ENCODE measurements at regions not wholly inside any gene's neighbourhood (a gene's known extent, or its start where the extent isn't known, plus 50 kb on each side); places are given as distances from the start of the nearest gene placed in this dataset.

DNA sequence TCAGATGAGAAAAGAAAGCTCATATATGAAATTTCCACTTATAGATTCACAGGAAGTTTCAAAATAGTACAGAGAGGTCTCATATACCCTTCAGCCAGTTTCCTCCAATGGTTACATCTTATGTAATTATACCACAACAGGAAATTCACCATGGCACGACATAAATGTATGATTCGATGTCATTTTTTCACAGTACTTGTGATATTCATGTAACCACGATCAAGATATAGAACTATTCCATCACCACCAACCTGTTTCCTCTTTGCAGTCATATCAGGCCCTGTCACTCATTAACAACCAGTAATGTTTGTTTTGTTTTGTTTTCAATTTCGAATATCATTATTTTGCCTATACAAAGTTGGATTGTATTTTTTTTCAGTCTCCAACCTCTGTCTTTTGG is 314.3 kb upstream of the POU3F3 start:
- no peaks in the 10 kb centered on the region for H3K36me3 ChIP-seq (ENCODE audit: insufficient read depth, low read length)
- H3K9me3 ChIP-seq (ENCODE audit: low read length), result no peaks in the 10 kb centered on the region
- DNase-seq, result no peak
- no peak overlapping the region for H3K4me3 Mint-ChIP-seq
- POLR2A ChIA-PET, result no interaction called here
- CTCF ChIA-PET, result no interaction called here
- no peaks in the 10 kb centered on the region for H3K4me1 Mint-ChIP-seq
- no peak overlapping the region for H3K4me3 ChIP-seq (ENCODE audit: low read length)
- H3K4me1 ChIP-seq (ENCODE audit: insufficient read depth, low read length), result no peaks in the 10 kb centered on the region
- H3K36me3 Mint-ChIP-seq, result no peaks in the 10 kb centered on the region
- no peak overlapping the region for H3K27ac Mint-ChIP-seq
- H3K9me3 Mint-ChIP-seq, result peaks cover 0 to 10% (median 4%) of the 10 kb centered on the region in 5 donors
- no peak overlapping the region for H3K27ac ChIP-seq (ENCODE audit: low read depth, low read length)
- no peaks in the 10 kb centered on the region for H3K27me3 Mint-ChIP-seq
- H3K27me3 ChIP-seq (ENCODE audit: insufficient read depth, low read length, poor library complexity, severe bottlenecking), result no peaks in the 10 kb centered on the region

GRCh38 chr2:104545055-104545454 is 308.9 kb upstream of the POU3F3 start:
- Histone ChIP-seq H3K27me3 (ENCODE audit: insufficient read depth, low read length, poor library complexity, severe bottlenecking) (no peaks in the 10 kb centered on the region), H3K4me1 (ENCODE audit: insufficient read depth, low read length) (no peaks in the 10 kb centered on the region), H3K36me3 (ENCODE audit: insufficient read depth, low read length) (no peaks in the 10 kb centered on the region), H3K4me3 (ENCODE audit: low read length) (no peak overlapping the region), H3K9me3 (ENCODE audit: low read length) (no peaks in the 10 kb centered on the region), H3K27ac (ENCODE audit: low read depth, low read length) (no peak overlapping the region)
- POLR2A ChIA-PET, result no interaction called here
- Mint-ChIP-seq H3K4me1 (no peaks in the 10 kb centered on the region), H3K9me3 (peaks cover 0 to 6% (median 0%) of the 10 kb centered on the region in 5 donors), H3K36me3 (no peaks in the 10 kb centered on the region), H3K27ac (no peak overlapping the region), H3K4me3 (no peak overlapping the region), H3K27me3 (no peaks in the 10 kb centered on the region)
- DNase-seq, result no peak
- CTCF ChIA-PET, result no interaction called here

DNA sequence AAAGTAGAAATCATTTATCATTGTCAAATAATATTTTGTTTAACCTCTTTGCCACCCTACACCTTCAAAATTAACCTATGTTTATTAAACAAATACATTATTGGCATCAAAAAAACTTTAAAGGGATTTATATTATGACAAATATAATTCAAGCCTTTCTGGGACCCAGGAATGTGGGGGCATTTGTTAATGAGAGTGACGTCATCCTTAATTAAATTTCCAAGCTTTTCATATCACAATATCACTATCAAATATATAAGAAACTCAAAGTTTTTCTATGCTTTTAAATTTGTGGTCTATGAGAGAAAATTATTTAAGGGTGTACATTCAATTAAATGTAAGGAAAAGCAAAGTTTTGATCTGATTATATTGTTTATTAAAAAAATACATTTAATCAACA is 307.4 kb upstream of the POU3F3 start:
- Histone ChIP-seq H3K4me1 (ENCODE audit: insufficient read depth, low read length) (no peaks in the 10 kb centered on the region), H3K9me3 (ENCODE audit: low read length) (no peaks in the 10 kb centered on the region), H3K4me3 (ENCODE audit: low read length) (no peak overlapping the region), H3K27ac (ENCODE audit: low read depth, low read length) (no peak overlapping the region), H3K36me3 (ENCODE audit: insufficient read depth, low read length) (no peaks in the 10 kb centered on the region), H3K27me3 (ENCODE audit: insufficient read depth, low read length, poor library complexity, severe bottlenecking) (no peaks in the 10 kb centered on the region)
- Mint-ChIP-seq H3K27me3 (no peaks in the 10 kb centered on the region), H3K9me3 (peaks cover 0 to 2% (median 0%) of the 10 kb centered on the region in 5 donors), H3K4me1 (no peaks in the 10 kb centered on the region), H3K27ac (no peak overlapping the region), H3K36me3 (no peaks in the 10 kb centered on the region), H3K4me3 (no peak overlapping the region)
- ChIA-PET CTCF (no interaction called here), POLR2A (no interaction called here)
- no peak for DNase-seq

GRCh38 chr2:104547221-104547620 is 306.7 kb upstream of the POU3F3 start:
- Mint-ChIP-seq H3K27ac (no peak overlapping the region), H3K9me3 (peaks cover 0 to 2% (median 0%) of the 10 kb centered on the region in 5 donors), H3K36me3 (no peaks in the 10 kb centered on the region), H3K27me3 (no peaks in the 10 kb centered on the region), H3K4me3 (no peak overlapping the region), H3K4me1 (no peaks in the 10 kb centered on the region)
- POLR2A ChIA-PET, result no interaction called here
- H3K27me3 ChIP-seq (ENCODE audit: insufficient read depth, low read length, poor library complexity, severe bottlenecking), result no peaks in the 10 kb centered on the region
- CTCF ChIA-PET, result no interaction called here
- no peak overlapping the region for H3K4me3 ChIP-seq (ENCODE audit: low read length)
- H3K36me3 ChIP-seq (ENCODE audit: insufficient read depth, low read length), result no peaks in the 10 kb centered on the region
- no peak overlapping the region for H3K27ac ChIP-seq (ENCODE audit: low read depth, low read length)
- no peaks in the 10 kb centered on the region for H3K4me1 ChIP-seq (ENCODE audit: insufficient read depth, low read length)
- H3K9me3 ChIP-seq (ENCODE audit: low read length), result no peaks in the 10 kb centered on the region
- no peak for DNase-seq

- Histone ChIP-seq H3K9me3 (ENCODE audit: low read length) (no peaks in the 10 kb centered on the region), H3K27ac (ENCODE audit: low read depth, low read length) (no peak overlapping the region), H3K27me3 (ENCODE audit: insufficient read depth, low read length, poor library complexity, severe bottlenecking) (no peaks in the 10 kb centered on the region), H3K36me3 (ENCODE audit: insufficient read depth, low read length) (no peaks in the 10 kb centered on the region), H3K4me1 (ENCODE audit: insufficient read depth, low read length) (no peaks in the 10 kb centered on the region), H3K4me3 (ENCODE audit: low read length) (no peak overlapping the region)
- no peaks in the 10 kb centered on the region for H3K36me3 Mint-ChIP-seq
- H3K9me3 Mint-ChIP-seq, result peaks cover 0 to 3% (median 0%) of the 10 kb centered on the region in 5 donors
- no peak overlapping the region for H3K4me3 Mint-ChIP-seq
- POLR2A ChIA-PET, result no interaction called here
- CTCF ChIA-PET, result no interaction called here
- H3K27me3 Mint-ChIP-seq, result peaks cover 0 to 3% of the 10 kb centered on the region in 2 donors
- no peaks in the 10 kb centered on the region for H3K4me1 Mint-ChIP-seq
- no peak for DNase-seq
- no peak overlapping the region for H3K27ac Mint-ChIP-seq
Observed at GRCh38 chr2:104561251-104561650, 292.7 kb upstream of the POU3F3 start.

DNA sequence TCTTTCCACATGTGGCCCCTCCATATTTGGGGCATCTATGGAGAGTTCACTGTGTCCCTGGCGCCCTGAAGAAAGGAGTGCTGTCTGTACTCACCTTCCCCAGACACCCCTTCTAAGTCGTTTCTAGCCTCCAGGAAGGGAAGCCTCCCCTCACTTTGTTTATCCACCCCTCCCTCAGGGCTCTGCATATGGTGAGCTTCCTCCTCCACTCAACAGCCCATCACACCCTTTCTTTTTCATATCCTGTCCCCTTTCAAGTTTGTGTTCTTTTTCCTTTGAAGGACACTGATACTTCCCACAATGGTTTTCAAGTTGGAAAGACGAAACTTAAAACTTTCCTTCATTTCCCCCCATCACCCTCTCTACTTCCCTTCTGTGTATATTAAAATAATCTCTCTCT is 291.4 kb upstream of the POU3F3 start:
- no peak overlapping the region for H3K27ac ChIP-seq (ENCODE audit: low read depth, low read length)
- Mint-ChIP-seq H3K27ac (no peak overlapping the region), H3K4me1 (no peaks in the 10 kb centered on the region), H3K27me3 (peaks cover 0 to 1% of the 10 kb centered on the region in 2 donors), H3K4me3 (no peak overlapping the region), H3K9me3 (peaks cover 0 to 3% (median 0%) of the 10 kb centered on the region in 5 donors), H3K36me3 (no peaks in the 10 kb centered on the region)
- no peaks in the 10 kb centered on the region for H3K27me3 ChIP-seq (ENCODE audit: insufficient read depth, low read length, poor library complexity, severe bottlenecking)
- H3K36me3 ChIP-seq (ENCODE audit: insufficient read depth, low read length), result no peaks in the 10 kb centered on the region
- no peak for DNase-seq
- CTCF ChIA-PET, result no interaction called here
- H3K9me3 ChIP-seq (ENCODE audit: low read length), result no peaks in the 10 kb centered on the region
- no peaks in the 10 kb centered on the region for H3K4me1 ChIP-seq (ENCODE audit: insufficient read depth, low read length)
- H3K4me3 ChIP-seq (ENCODE audit: low read length), result no peak overlapping the region
- POLR2A ChIA-PET, result no interaction called here

GRCh38 chr2:104563398-104563996 is 290.4 kb upstream of the POU3F3 start:
- no peaks in the 10 kb centered on the region for H3K4me1 Mint-ChIP-seq
- no peaks in the 10 kb centered on the region for H3K36me3 Mint-ChIP-seq
- ChIA-PET POLR2A (no interaction called here), CTCF (no interaction called here)
- no peaks in the 10 kb centered on the region for H3K4me1 ChIP-seq (ENCODE audit: insufficient read depth, low read length)
- H3K27me3 ChIP-seq (ENCODE audit: insufficient read depth, low read length, poor library complexity, severe bottlenecking), result no peaks in the 10 kb centered on the region
- H3K27me3 Mint-ChIP-seq, result peaks cover 0 to 1% of the 10 kb centered on the region in 2 donors
- H3K9me3 ChIP-seq (ENCODE audit: low read length), result no peaks in the 10 kb centered on the region
- H3K4me3 Mint-ChIP-seq, result no peak overlapping the region
- H3K36me3 ChIP-seq (ENCODE audit: insufficient read depth, low read length), result no peaks in the 10 kb centered on the region
- no peak for DNase-seq
- H3K27ac Mint-ChIP-seq, result no peak overlapping the region
- peaks cover 0 to 6% (median 0%) of the 10 kb centered on the region in 5 donors for H3K9me3 Mint-ChIP-seq
- H3K4me3 ChIP-seq (ENCODE audit: low read length), result no peak overlapping the region
- H3K27ac ChIP-seq (ENCODE audit: low read depth, low read length), result no peak overlapping the region

DNA sequence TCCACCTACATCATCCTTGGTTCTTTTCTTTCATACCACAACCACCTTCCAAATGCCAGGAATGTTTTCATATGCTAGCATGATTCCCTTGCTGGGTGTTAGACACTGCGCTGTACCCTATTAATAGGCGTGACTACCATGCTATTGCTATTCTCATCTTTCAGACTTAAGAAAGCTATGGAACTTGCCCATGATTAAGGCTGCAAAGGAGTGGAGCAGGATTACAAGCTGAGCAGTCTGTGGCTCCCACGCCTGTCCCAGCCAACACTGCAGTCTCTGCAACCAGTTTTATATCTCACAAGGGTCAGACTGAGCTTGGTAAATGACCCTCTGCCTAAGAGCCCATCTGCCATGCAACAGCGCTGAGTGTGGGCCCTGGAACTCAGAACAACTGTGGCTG is 285.7 kb upstream of the POU3F3 start:
- Histone ChIP-seq H3K36me3 (ENCODE audit: insufficient read depth, low read length) (no peaks in the 10 kb centered on the region), H3K4me1 (ENCODE audit: insufficient read depth, low read length) (no peaks in the 10 kb centered on the region), H3K27ac (ENCODE audit: low read depth, low read length) (no peak overlapping the region), H3K9me3 (ENCODE audit: low read length) (no peaks in the 10 kb centered on the region), H3K4me3 (ENCODE audit: low read length) (no peak overlapping the region), H3K27me3 (ENCODE audit: insufficient read depth, low read length, poor library complexity, severe bottlenecking) (no peaks in the 10 kb centered on the region)
- no peak for DNase-seq
- Mint-ChIP-seq H3K4me3 (no peak overlapping the region), H3K36me3 (no peaks in the 10 kb centered on the region), H3K27me3 (no peaks in the 10 kb centered on the region), H3K27ac (no peak overlapping the region), H3K9me3 (peaks cover 0 to 10% (median 0%) of the 10 kb centered on the region in 5 donors), H3K4me1 (no peaks in the 10 kb centered on the region)
- ChIA-PET CTCF (no interaction called here), POLR2A (no interaction called here)

DNA sequence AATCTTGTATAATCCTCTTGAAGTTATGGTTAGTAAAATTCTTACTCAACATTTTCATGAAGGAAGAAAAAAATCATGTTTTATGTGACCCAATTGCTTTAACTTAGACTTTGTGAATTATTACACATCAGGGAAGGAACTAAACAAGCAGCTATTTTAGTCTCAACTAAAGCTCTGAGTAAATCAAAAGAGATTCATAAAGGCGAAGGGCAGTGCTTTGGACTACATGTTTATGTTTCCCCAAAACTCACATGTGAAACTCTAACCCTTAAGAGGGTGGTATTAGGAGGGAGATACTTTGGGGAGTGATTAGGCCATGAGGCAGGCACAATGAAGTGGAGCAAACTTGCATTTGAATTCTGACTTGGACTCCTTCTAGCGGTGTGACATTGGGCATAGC is 283.7 kb upstream of the POU3F3 start:
- Mint-ChIP-seq H3K36me3 (no peaks in the 10 kb centered on the region), H3K4me1 (no peaks in the 10 kb centered on the region), H3K27ac (no peak overlapping the region), H3K9me3 (peaks cover 0 to 11% (median 1%) of the 10 kb centered on the region in 5 donors), H3K27me3 (no peaks in the 10 kb centered on the region), H3K4me3 (no peak overlapping the region)
- H3K9me3 ChIP-seq (ENCODE audit: low read length), result no peaks in the 10 kb centered on the region
- no peak overlapping the region for H3K27ac ChIP-seq (ENCODE audit: low read depth, low read length)
- no peaks in the 10 kb centered on the region for H3K4me1 ChIP-seq (ENCODE audit: insufficient read depth, low read length)
- DNase-seq, result no peak
- POLR2A ChIA-PET, result no interaction called here
- H3K27me3 ChIP-seq (ENCODE audit: insufficient read depth, low read length, poor library complexity, severe bottlenecking), result no peaks in the 10 kb centered on the region
- CTCF ChIA-PET, result no interaction called here
- H3K4me3 ChIP-seq (ENCODE audit: low read length), result no peak overlapping the region
- no peaks in the 10 kb centered on the region for H3K36me3 ChIP-seq (ENCODE audit: insufficient read depth, low read length)
